ENCODE measurements at regions not wholly inside any gene's neighbourhood (a gene's known extent, or its start where the extent isn't known, plus 50 kb on each side); places are given as distances from the start of the nearest gene placed in this dataset.

DNA sequence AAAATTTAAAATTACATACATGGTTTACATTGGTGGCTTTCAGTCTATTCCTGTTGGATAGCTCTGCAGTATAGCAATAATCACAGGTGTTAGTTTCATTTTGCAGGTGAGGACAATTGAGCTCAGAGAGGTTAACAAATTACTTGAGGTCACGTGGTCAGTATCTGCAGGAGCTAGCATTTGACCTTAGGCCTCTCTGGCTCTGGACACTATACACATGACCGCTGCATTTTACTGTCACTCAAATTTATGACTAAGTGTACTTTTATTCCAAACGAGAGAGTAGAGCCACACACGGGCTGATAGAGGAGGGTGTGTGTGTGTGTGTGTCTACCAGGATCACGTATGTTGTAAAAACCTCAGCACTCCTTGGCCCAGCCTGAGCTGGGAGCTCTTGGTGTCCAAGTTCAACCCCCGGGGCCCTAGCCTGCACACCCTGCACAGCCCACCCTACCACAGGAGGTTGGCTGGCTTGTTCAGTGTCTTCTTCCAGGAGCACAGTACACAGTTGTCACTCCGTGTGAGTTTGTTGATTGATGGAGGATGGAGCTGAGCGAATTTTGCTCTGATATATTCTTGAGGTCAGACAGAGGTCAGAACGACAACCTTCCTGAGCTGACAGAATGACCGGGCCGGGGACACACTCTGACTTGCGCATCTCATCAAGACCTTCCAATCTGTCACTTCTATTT is 272.7 kb downstream of the GFRA1 start:
- ChIA-PET POLR2A (no interaction called here), CTCF (no interaction called here)
- TF ChIP-seq, protein P1, sequence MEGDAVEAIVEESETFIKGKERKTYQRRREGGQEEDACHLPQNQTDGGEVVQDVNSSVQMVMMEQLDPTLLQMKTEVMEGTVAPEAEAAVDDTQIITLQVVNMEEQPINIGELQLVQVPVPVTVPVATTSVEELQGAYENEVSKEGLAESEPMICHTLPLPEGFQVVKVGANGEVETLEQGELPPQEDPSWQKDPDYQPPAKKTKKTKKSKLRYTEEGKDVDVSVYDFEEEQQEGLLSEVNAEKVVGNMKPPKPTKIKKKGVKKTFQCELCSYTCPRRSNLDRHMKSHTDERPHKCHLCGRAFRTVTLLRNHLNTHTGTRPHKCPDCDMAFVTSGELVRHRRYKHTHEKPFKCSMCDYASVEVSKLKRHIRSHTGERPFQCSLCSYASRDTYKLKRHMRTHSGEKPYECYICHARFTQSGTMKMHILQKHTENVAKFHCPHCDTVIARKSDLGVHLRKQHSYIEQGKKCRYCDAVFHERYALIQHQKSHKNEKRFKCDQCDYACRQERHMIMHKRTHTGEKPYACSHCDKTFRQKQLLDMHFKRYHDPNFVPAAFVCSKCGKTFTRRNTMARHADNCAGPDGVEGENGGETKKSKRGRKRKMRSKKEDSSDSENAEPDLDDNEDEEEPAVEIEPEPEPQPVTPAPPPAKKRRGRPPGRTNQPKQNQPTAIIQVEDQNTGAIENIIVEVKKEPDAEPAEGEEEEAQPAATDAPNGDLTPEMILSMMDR (IDR thresholded peaks at IDR 0.05; ENCODE audit: low read depth, low read length), result no peak
- DNase-seq (ENCODE audit: low read depth, low spot score), result no peak
- no peak overlapping the region for H3K4me3 ChIP-seq (ENCODE audit: low read depth, low read length)
- no peaks in the 10 kb centered on the region for H3K9me3 ChIP-seq (ENCODE audit: control insufficient read depth, insufficient read depth, low read length)
- peaks cover 7% of the 10 kb centered on the region for H3K27me3 ChIP-seq (ENCODE audit: control insufficient read depth, insufficient read depth, low read length)
- H3K27ac ChIP-seq (ENCODE audit: low read depth, low read length), result no peak overlapping the region

Measured in AG04450 (cell line).